ENCODE measurements at regions not wholly inside any gene's neighbourhood (a gene's known extent, or its start where the extent isn't known, plus 50 kb on each side); places are given as distances from the start of the nearest gene placed in this dataset.

DNA sequence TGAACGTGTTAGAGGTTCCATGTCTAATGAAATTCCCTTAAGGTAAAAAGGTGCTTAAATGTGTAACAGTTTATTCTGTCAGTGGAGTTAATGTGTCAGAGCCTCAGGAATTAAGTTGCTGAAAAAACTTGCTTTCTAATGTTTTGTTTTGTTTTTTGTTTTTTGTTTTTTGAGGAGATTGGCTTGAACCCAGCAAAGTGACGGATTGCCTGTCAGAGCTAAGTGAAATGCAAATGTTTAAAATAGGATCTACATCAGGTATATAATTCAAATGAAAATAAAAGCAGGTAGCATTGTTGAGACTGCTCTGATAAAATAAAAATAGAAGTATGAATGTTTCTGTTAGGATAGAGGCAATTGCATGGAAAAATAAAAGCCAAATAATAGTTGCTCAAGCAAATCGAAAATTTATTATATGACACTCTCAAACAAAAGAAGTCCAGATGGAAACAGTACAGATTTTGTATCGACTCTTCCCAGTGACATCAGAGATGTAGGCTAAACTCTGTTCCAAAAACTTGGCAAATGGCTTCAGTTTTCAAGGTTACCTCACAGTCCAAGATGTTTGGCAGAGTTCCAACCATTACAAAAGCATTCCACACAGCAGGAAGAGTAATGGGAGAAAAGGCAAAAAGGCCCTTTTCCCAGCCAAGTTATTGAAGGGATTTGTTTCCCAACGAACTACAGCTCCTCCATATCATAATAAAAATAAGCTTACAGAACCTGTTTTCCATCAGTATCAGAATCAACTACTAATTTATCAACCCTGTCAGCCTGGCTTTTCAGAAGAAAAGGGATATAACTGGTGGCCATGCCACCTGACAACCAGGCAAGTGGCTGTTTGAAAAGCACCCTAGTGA lies 291.0 kb downstream of the TBL1XR1 start:
- Histone ChIP-seq H2AFZ (ENCODE audit: low read depth) (no peak overlapping the region), H3K4me2 (no peak overlapping the region), H3K4me1 (ENCODE audit: control insufficient read depth in 1 of 2, insufficient read depth in 2 of 2, low read depth in 1 of 2, low read length in 1 of 2) (peaks cover 0 to 2% of the 10 kb centered on the region in 2 experiments; a peak in 1 of 4 replicates), H3K9me2 (no peaks in the 10 kb centered on the region), H3K36me3 (replicated peaks in 1 of 2; ENCODE audit: control insufficient read depth in 1 of 2, insufficient read depth in 2 of 2, low read length in 1 of 2) (no peaks in the 10 kb centered on the region), H3K27me3 (ENCODE audit: insufficient read depth) (no peaks in the 10 kb centered on the region), H3K27ac (ENCODE audit: low read depth in 2 of 2, low read length in 1 of 2) (no peak overlapping the region), H3K9me3 (no peaks in the 10 kb centered on the region), H3K79me2 (ENCODE audit: insufficient read depth) (no peaks in the 10 kb centered on the region), H3K4me3 (ENCODE audit: low read depth in 2 of 2, low read length in 1 of 2) (no peak overlapping the region), H3K9ac (no peak overlapping the region), H4K20me1 (ENCODE audit: insufficient read depth) (no peaks in the 10 kb centered on the region), H3F3A (replicated peaks; ENCODE audit: insufficient read depth) (no peaks in the 10 kb centered on the region)
- 28% methylated on average over 5 of the region's 5 CpGs for WGBS (ENCODE audit: low lambda C conversion rate)
- TF ChIP-seq FOXJ3 (CRISPR knock-in tag; IDR thresholded peaks at IDR 0.05) (no peak), NFIC (IDR thresholded peaks at IDR 0.05; ENCODE audit: borderline replicate concordance) (peak; percentile 70)
- POLR2A ChIA-PET, result no interaction called here
- peak; percentile 6 for DNase-seq
- CTCF ChIA-PET, result interaction anchor here (0.9 to 1.4 kb wide), 2 partner anchors 14 to 32 kb away, joined by 3 read pairs; no protein-coding TSS in a partner anchor

DNA sequence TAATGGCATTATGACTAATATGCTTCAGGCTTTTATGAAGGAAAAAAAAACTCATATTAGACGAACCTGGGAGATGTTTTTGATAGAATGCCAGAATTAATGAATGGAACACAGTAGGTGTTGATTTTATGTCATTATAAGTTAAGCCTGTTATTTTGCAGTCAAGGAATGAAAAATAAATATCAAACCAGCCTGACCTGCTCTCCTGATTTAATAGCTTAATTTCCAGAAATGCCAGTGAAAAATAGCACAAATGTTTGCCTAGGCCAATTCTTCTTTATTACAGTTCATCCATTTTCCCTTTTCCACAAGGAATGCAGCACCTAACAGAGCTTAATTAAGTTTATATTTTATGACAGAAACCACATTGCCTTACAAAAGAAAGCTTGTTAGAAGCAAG lies 292.0 kb downstream of the TBL1XR1 start:
- H4K20me1 ChIP-seq (ENCODE audit: insufficient read depth), result no peaks in the 10 kb centered on the region
- no peak overlapping the region for H3K9ac ChIP-seq
- TF ChIP-seq, protein P1, sequence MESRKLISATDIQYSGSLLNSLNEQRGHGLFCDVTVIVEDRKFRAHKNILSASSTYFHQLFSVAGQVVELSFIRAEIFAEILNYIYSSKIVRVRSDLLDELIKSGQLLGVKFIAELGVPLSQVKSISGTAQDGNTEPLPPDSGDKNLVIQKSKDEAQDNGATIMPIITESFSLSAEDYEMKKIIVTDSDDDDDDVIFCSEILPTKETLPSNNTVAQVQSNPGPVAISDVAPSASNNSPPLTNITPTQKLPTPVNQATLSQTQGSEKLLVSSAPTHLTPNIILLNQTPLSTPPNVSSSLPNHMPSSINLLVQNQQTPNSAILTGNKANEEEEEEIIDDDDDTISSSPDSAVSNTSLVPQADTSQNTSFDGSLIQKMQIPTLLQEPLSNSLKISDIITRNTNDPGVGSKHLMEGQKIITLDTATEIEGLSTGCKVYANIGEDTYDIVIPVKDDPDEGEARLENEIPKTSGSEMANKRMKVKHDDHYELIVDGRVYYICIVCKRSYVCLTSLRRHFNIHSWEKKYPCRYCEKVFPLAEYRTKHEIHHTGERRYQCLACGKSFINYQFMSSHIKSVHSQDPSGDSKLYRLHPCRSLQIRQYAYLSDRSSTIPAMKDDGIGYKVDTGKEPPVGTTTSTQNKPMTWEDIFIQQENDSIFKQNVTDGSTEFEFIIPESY (IDR thresholded peaks at IDR 0.05; ENCODE audit: borderline replicate concordance, low read depth), result no peak
- no peak for TF ChIP-seq MXI1 (IDR thresholded peaks at IDR 0.05; ENCODE audit: low read depth, low read length)
- TF ChIP-seq, protein P2, sequence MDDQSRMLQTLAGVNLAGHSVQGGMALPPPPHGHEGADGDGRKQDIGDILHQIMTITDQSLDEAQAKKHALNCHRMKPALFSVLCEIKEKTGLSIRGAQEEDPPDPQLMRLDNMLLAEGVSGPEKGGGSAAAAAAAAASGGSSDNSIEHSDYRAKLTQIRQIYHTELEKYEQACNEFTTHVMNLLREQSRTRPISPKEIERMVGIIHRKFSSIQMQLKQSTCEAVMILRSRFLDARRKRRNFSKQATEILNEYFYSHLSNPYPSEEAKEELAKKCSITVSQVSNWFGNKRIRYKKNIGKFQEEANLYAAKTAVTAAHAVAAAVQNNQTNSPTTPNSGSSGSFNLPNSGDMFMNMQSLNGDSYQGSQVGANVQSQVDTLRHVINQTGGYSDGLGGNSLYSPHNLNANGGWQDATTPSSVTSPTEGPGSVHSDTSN (IDR thresholded peaks at IDR 0.05), result no peak
- TF ChIP-seq ELF1 (IDR thresholded peaks at IDR 0.05), result no peak
- TF ChIP-seq, protein P3, sequence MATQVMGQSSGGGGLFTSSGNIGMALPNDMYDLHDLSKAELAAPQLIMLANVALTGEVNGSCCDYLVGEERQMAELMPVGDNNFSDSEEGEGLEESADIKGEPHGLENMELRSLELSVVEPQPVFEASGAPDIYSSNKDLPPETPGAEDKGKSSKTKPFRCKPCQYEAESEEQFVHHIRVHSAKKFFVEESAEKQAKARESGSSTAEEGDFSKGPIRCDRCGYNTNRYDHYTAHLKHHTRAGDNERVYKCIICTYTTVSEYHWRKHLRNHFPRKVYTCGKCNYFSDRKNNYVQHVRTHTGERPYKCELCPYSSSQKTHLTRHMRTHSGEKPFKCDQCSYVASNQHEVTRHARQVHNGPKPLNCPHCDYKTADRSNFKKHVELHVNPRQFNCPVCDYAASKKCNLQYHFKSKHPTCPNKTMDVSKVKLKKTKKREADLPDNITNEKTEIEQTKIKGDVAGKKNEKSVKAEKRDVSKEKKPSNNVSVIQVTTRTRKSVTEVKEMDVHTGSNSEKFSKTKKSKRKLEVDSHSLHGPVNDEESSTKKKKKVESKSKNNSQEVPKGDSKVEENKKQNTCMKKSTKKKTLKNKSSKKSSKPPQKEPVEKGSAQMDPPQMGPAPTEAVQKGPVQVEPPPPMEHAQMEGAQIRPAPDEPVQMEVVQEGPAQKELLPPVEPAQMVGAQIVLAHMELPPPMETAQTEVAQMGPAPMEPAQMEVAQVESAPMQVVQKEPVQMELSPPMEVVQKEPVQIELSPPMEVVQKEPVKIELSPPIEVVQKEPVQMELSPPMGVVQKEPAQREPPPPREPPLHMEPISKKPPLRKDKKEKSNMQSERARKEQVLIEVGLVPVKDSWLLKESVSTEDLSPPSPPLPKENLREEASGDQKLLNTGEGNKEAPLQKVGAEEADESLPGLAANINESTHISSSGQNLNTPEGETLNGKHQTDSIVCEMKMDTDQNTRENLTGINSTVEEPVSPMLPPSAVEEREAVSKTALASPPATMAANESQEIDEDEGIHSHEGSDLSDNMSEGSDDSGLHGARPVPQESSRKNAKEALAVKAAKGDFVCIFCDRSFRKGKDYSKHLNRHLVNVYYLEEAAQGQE (IDR thresholded peaks at IDR 0.05; ENCODE audit: low read depth, low read length), result no peak
- TF ChIP-seq NRF1 (IDR thresholded peaks at IDR 0.05; ENCODE audit: low read depth, low read length), result no peak
- no peak for TF ChIP-seq GATA2 (CRISPR knock-in tag; IDR thresholded peaks at IDR 0.05)
- TF ChIP-seq RXRA (IDR thresholded peaks at IDR 0.05; ENCODE audit: borderline replicate concordance, low read depth), result no peak
- no peak for DNase-seq
- no peaks in the 10 kb centered on the region for H3K27me3 ChIP-seq (ENCODE audit: insufficient read depth)
- 2% methylated on average over 1 of the region's 1 CpG for WGBS (ENCODE audit: low lambda C conversion rate)
- ChIA-PET POLR2A (no interaction called here), CTCF (interaction anchor here (1.4 kb wide), 2 partner anchors 15 to 33 kb away, joined by 3 to 4 read pairs; no protein-coding TSS in a partner anchor)
- H3K4me2 ChIP-seq, result no peak overlapping the region
- no peaks in the 10 kb centered on the region for H3K79me2 ChIP-seq (ENCODE audit: insufficient read depth)
- no peaks in the 10 kb centered on the region for H3F3A ChIP-seq (replicated peaks; ENCODE audit: insufficient read depth)
- H3K9me2 ChIP-seq, result no peaks in the 10 kb centered on the region
- no peaks in the 10 kb centered on the region for H3K9me3 ChIP-seq
- peaks cover 0 to 2% of the 10 kb centered on the region in 2 experiments; a peak in 1 of 4 replicates for H3K4me1 ChIP-seq (ENCODE audit: control insufficient read depth in 1 of 2, insufficient read depth in 2 of 2, low read depth in 1 of 2, low read length in 1 of 2)
- H3K36me3 ChIP-seq (replicated peaks in 1 of 2; ENCODE audit: control insufficient read depth in 1 of 2, insufficient read depth in 2 of 2, low read length in 1 of 2), result no peaks in the 10 kb centered on the region
- no peak overlapping the region for H2AFZ ChIP-seq (ENCODE audit: low read depth)
- no peak overlapping the region for H3K27ac ChIP-seq (ENCODE audit: low read depth in 2 of 2, low read length in 1 of 2)
- no peak overlapping the region for H3K4me3 ChIP-seq (ENCODE audit: low read depth in 2 of 2, low read length in 1 of 2)

Measured in SK-N-SH (cell line).